Activated CD8-positive, alpha-beta T cell treated with anti-CD3 and anti-CD28 coated beads, Interleukin-2, amount 10 ng/mL, durations not matched to agents 7 days and 5 days (primary cell): ENCODE measurements at regions not wholly inside any gene's neighbourhood (a gene's known extent, or its start where the extent isn't known, plus 50 kb on each side); places are given as distances from the start of the nearest gene placed in this dataset.

Experiments
- ATAC-seq: fragments of 150-1000 bp; cut with Tn5 transposase; one replicate; pipeline ENCODE4 v1.10.0; 2021; ENCODE audit warnings: moderate library complexity
- CTCF ChIA-PET: fragments of 350-600 bp; sonication (Branson Sonifier 250); formaldehyde crosslinking; loops from one replicate; lab custom pipeline; 2021; ENCODE audit warnings: antibody characterized with exemption; lab: Charles Lee
- POLR2A ChIA-PET: fragments of 350-600 bp; sonication (Branson Sonifier 250); formaldehyde crosslinking; loops from one replicate; lab custom pipeline; 2021; ENCODE audit warnings: antibody characterized with exemption; lab: Charles Lee
- DNase-seq: peaks from one replicate; pipeline ENCODE4 v3.0.0-alpha.2; 2020
- H3K27ac Mint-ChIP-seq: one replicate; pipeline ENCODE4 v1.8.0; 2021; ENCODE audit warnings: mild to moderate bottlenecking, mixed read lengths
- H3K27me3 Mint-ChIP-seq: one replicate; pipeline ENCODE4 v1.8.0; 2021; ENCODE audit warnings: low read depth, mixed read lengths
- H3K36me3 Mint-ChIP-seq: one replicate; pipeline ENCODE4 v1.8.0; 2021; ENCODE audit warnings: low read depth, mixed read lengths
- H3K4me1 Mint-ChIP-seq: one replicate; pipeline ENCODE4 v1.8.0; 2021; ENCODE audit warnings: low read depth, mixed read lengths
- H3K4me3 Mint-ChIP-seq: one replicate; pipeline ENCODE4 v1.8.0; 2021; ENCODE audit warnings: mild to moderate bottlenecking, mixed read lengths
- H3K9me3 Mint-ChIP-seq: one replicate; pipeline ENCODE4 v1.8.0; 2022; ENCODE audit warnings: mixed read lengths; ENCODE audit not compliant: insufficient read depth

DNA sequence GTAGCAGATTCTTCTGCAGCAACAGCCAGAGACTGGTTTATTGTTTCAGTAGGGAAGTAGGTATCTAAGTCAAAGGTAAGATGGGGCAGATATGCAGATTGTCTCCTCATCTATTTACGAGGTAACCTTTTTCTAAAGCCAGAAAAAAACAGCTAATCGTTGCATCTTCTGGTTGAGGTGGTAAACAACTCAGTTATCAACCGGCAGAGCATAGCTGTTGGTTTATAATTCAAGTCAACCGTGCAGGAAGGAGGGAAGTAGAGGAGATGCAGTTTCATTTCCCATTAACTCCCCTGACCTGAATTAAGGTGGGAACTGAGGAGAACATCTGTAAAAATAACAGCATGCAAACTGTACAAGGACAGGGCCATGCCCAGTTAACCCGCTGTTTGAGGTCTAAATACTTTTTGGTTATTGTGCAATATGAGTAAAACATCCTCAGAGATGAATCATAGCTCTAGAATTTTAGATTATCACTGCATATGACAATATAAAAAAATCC lies 156.5 kb upstream of the ITGB1 start:
- no peak overlapping the region for H3K4me3 Mint-ChIP-seq

DNA sequence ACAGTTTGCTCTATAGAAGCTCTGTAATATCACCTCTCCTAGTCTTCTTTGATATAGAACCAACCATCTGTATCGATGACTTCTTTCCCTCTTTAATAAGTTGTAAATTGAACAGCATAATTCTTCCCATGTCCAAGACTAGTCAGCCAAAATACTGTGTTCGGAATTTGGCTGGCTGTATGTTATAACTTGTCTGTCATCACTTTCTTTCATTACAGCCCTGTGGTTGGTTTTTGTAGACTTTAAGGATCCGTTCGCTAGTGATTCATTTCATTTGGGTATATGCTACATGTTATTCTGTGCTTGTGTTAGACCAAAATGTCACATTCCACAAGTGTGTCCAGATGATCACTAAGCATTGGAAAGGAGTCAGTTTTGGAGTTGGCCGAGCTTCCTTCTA lies 155.4 kb upstream of the ITGB1 start:
- H3K4me1 Mint-ChIP-seq: peaks cover 45% of the 10 kb centered on the region

More for the DNA sequence above, 156.5 kb upstream of the ITGB1 start:
- ATAC-seq (no peak), DNase-seq (no peak)
- Mint-ChIP-seq H3K27ac (peak overlapping the region; percentile 8), H3K9me3 (no peaks in the 10 kb centered on the region), H3K36me3 (peaks cover 7% of the 10 kb centered on the region), H3K4me1 (peaks cover 45% of the 10 kb centered on the region), H3K27me3 (peaks cover 3% of the 10 kb centered on the region)
- POLR2A ChIA-PET: no interaction called here
- CTCF ChIA-PET: interaction anchor here (1.0 to 3.3 kb wide), 4 partner anchors 17 to 105 kb away, joined by 3 to 14 read pairs (median 6); no protein-coding TSS in a partner anchor

DNA sequence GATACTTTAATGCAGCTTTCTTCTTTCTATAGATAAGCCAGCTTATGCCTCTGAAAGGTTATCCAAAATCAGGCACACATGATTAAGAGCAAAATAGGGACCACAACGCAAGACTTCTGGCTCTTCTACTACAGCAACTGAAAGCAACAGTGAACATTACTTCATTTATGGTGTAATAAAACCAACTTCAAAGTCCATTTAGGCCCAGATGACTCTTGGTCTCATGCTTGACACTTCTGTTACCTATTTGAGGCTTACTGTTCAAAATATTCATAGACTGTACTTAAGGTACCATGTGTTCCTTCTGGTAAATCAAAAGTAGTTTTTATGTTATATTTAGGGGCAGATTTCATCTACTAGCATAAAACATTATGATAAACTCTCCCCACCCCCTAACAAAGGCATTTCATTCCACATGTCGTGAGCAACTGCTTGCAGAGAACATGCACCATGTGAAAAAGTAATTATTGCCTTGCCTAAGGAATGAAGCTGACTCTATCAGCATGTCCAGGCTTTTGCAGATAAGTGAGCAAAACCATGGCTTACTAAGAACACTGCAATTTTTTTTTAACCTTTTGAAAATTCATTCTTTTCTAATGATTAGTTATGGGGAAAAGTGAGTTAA lies 154.9 kb upstream of the ITGB1 start:
- Mint-ChIP-seq H3K27me3 (peaks cover 5% of the 10 kb centered on the region), H3K9me3 (no peaks in the 10 kb centered on the region), H3K4me3 (no peak overlapping the region), H3K4me1 (peaks cover 42% of the 10 kb centered on the region), H3K27ac (no peak overlapping the region), H3K36me3 (peaks cover 7% of the 10 kb centered on the region)
- ATAC-seq: no peak
- ChIA-PET CTCF (no interaction called here), POLR2A (no interaction called here)
- no peak for DNase-seq

More for the DNA sequence above, 155.4 kb upstream of the ITGB1 start:
- Mint-ChIP-seq H3K27ac (no peak overlapping the region), H3K9me3 (no peaks in the 10 kb centered on the region), H3K36me3 (peaks cover 7% of the 10 kb centered on the region), H3K27me3 (peaks cover 4% of the 10 kb centered on the region), H3K4me3 (no peak overlapping the region)
- CTCF ChIA-PET: no interaction called here
- DNase-seq (no peak), ATAC-seq (no peak)
- POLR2A ChIA-PET: no interaction called here

DNA sequence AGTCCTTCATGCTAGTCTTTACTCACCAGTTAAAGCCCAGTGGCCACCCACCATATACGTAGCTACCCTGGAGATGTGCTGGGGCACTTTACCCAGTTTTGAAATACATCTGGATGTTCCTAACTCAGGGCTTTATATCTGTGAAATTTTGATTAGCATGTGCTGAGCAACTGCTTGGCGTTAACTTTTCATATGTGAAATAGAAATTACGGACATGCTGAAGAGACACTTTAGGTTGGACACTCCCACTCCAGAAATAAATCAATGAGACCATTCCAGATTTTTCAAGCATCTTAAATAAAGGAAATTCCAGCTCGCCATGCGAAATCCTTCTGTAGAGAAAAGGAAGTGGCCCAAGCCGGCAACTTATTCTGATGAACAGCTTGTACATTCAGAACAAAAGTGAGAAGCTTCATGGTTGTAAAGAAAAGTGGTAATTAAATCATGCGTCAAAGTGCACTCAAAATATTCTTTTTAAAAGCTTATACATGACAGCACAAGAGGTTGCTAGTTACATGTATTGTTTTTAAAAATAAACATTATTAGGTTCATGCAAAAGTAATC lies 153.5 kb upstream of the ITGB1 start:
- ATAC-seq: no peak
- Mint-ChIP-seq H3K9me3 (no peaks in the 10 kb centered on the region), H3K36me3 (no peaks in the 10 kb centered on the region), H3K27me3 (peaks cover 8% of the 10 kb centered on the region), H3K4me1 (peaks cover 29% of the 10 kb centered on the region), H3K27ac (no peak overlapping the region), H3K4me3 (no peak overlapping the region)
- ChIA-PET POLR2A (no interaction called here), CTCF (interaction anchor here (0.7 to 1.2 kb wide), 3 partner anchors 82 to 103 kb away, joined by 3 read pairs; no protein-coding TSS in a partner anchor)
- no peak for DNase-seq

DNA sequence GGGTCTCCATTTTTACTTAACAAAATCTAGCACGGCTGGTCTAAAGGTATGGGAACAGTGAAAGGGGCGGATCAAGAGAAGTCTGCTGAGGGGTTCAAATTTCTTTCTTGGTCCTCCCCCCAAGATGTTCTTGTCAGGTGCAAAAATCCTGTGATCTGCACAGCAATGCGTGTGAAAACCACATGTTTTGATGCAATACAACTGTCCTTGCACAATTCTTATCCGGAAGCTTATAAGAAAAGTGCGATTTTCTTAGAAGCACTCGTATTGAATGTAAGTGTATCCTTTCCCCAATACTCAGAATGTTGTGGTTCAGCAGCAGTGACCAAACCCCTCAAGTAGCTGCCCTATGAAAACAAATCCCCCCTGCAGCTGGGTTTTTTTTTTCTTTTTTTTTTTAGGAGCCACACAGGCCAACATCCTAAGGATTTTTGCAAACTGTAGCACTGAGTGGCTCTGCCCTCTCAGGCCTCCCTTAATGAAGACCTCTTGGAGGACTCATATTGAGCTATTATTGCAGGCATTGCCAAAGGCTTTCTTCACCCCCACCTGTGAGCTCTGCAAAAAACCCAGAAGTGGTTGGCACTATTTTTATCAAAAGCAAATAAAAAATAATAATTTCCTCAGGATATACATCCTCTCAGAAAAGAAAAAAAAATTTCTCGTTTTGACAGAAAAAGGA lies 151.9 kb upstream of the ITGB1 start:
- DNase-seq (no peak), ATAC-seq (peak; percentile 27)
- Mint-ChIP-seq H3K27ac (peak overlapping the region; percentile 52), H3K4me3 (no peak overlapping the region), H3K27me3 (peaks cover 8% of the 10 kb centered on the region), H3K36me3 (no peaks in the 10 kb centered on the region), H3K9me3 (no peaks in the 10 kb centered on the region), H3K4me1 (peaks cover 22% of the 10 kb centered on the region)
- CTCF ChIA-PET: interaction anchor here (1.0 to 1.4 kb wide), 3 partner anchors 9 to 44 kb away, joined by 3 to 4 read pairs (median 3); no protein-coding TSS in a partner anchor
- POLR2A ChIA-PET: interaction anchor here (1.5 kb wide), 1 partner anchor 8 kb away, joined by 5 read pairs; no protein-coding TSS in a partner anchor

DNA sequence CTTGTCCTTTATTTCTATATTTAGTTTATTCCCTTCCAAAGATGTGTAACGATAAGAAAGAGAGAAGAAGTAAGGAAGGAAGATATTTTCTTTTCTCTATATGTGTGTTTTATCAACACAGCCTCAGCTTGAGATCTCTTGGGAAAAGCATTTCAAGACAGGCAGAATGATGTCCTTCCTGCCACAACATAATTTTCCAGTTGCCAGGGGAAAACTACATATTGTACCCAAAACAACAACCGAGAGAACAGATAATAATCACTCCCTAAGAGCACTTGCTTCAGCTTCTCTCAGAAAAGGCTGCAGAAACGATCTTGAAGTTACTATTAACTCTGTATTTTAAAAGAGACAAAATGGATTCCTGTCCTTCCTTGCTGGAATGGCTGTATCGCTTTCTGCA lies 151.4 kb upstream of the ITGB1 start:
- POLR2A ChIA-PET: interaction anchor here (1.5 kb wide), 1 partner anchor 8 kb away, joined by 5 read pairs; no protein-coding TSS in a partner anchor
- Mint-ChIP-seq H3K4me1 (peaks cover 16% of the 10 kb centered on the region), H3K36me3 (peaks cover 3% of the 10 kb centered on the region), H3K9me3 (no peaks in the 10 kb centered on the region), H3K27ac (no peak overlapping the region), H3K4me3 (no peak overlapping the region), H3K27me3 (peaks cover 8% of the 10 kb centered on the region)
- no peak for DNase-seq
- ATAC-seq: no peak
- CTCF ChIA-PET: interaction anchor here (1.0 to 1.4 kb wide), 3 partner anchors 14 to 83 kb away, joined by 3 to 4 read pairs (median 3); no protein-coding TSS in a partner anchor

DNA sequence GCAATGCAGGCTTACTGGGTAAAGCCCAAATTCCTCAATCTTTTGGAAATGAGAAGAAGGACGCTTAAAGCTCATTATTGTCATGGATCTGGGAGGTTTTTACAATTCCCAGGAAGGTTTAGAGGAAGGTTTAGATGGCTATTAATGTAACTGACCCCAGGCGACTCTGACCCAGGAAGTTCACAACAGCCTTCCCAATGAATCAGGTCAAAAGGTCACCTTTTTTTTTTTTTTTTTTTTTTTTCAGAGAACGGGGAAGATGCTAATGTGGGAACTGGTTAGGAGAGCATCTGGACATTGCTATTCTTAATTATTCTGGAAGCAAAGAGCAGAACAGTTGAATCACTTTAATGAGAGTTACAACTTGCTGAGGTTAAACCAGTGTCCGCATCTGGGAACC lies 149.9 kb upstream of the ITGB1 start:
- H3K4me1 Mint-ChIP-seq: peaks cover 16% of the 10 kb centered on the region
- H3K27me3 Mint-ChIP-seq: peaks cover 8% of the 10 kb centered on the region
- no peak overlapping the region for H3K4me3 Mint-ChIP-seq
- no peak overlapping the region for H3K27ac Mint-ChIP-seq
- ATAC-seq (no peak), DNase-seq (no peak)
- CTCF ChIA-PET: no interaction called here
- POLR2A ChIA-PET: no interaction called here
- H3K9me3 Mint-ChIP-seq: peaks cover 7% of the 10 kb centered on the region
- H3K36me3 Mint-ChIP-seq: peaks cover 3% of the 10 kb centered on the region

DNA sequence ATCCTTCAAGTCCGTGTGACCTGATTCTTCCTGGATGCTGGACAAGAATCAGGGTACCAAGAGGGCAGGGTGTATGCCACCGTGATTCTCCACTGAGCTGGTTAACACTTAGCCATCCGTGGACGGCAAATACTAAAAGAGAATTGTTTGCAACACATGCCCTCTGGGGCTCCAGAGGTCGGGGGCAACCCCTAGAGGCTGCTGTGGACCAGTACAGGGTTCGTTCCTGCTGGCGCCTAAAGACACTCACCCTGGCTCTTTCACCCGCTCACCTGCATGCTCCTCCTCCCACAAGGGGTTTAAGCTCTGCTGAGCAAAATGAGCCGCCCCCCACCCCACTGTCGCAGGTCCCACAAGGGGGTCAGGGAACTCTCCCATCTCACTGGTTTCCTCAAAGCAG lies 148.7 kb upstream of the ITGB1 start:
- Mint-ChIP-seq H3K36me3 (peaks cover 3% of the 10 kb centered on the region), H3K9me3 (peaks cover 9% of the 10 kb centered on the region), H3K27ac (no peak overlapping the region), H3K4me3 (no peak overlapping the region), H3K4me1 (peaks cover 12% of the 10 kb centered on the region), H3K27me3 (peaks cover 8% of the 10 kb centered on the region)
- ChIA-PET CTCF (no interaction called here), POLR2A (no interaction called here)
- DNase-seq: no peak
- no peak for ATAC-seq

DNA sequence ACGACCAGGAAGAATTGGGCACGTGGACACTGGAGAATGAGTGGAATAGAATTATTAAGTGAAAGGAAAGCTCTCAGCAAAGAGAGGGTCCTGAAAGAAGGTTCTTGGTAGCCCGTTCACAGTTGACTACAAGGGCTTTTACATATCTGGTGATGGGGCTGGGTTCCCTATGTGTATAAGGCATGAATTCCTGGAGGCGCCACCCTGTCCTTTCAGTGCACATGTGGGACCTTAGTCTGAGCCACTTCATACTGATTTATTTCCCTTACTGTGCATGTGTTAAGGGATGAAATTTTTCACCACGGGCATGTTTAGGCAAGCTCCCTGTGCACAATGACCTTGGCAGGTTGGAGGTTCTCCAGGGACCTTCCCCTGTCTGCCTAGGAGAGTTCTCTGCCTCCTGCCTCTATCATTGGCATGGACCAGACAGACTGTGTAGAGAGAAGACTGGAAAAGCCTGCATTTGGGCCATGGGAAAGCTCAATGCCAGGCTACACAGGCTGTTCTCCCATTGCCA lies 145.9 kb upstream of the ITGB1 start:
- CTCF ChIA-PET: interaction anchor here (1.0 to 1.7 kb wide), 4 partner anchors 13 to 95 kb away, joined by 3 to 7 read pairs (median 4); no protein-coding TSS in a partner anchor
- DNase-seq (no peak), ATAC-seq (no peak)
- peaks cover 14% of the 10 kb centered on the region for H3K4me1 Mint-ChIP-seq
- peaks cover 5% of the 10 kb centered on the region for H3K27me3 Mint-ChIP-seq
- no peak overlapping the region for H3K27ac Mint-ChIP-seq
- H3K9me3 Mint-ChIP-seq: peaks cover 9% of the 10 kb centered on the region
- no peak overlapping the region for H3K4me3 Mint-ChIP-seq
- POLR2A ChIA-PET: interaction anchor here (0.7 kb wide), 1 partner anchor 49 kb away, joined by 3 read pairs; no protein-coding TSS in a partner anchor
- H3K36me3 Mint-ChIP-seq: peaks cover 3% of the 10 kb centered on the region

DNA sequence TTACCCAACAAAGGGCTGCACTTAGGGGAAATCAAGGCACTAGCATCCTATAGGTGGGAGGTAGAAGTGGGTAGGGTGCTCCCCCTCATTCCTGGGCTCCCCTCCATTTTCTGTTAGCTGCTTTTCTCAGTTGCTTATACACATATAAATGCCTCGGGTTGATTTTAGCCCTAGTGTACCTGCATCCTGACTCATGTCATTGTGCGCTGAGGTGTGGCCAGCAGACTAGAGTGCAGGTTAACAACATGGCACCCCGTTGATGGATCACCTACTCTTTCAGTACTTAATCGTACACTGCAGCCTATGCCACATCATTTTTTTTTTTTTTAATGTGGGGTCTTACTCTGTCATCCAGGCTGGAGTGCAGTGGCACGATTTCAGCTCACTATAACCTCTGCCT lies 144.0 kb upstream of the ITGB1 start:
- Mint-ChIP-seq H3K27ac (no peak overlapping the region), H3K4me1 (peaks cover 17% of the 10 kb centered on the region), H3K4me3 (no peak overlapping the region), H3K36me3 (peaks cover 3% of the 10 kb centered on the region), H3K9me3 (peaks cover 9% of the 10 kb centered on the region), H3K27me3 (no peaks in the 10 kb centered on the region)
- ChIA-PET CTCF (interaction anchor here (3.0 kb wide), 1 partner anchor 14 kb away, joined by 9 read pairs; no protein-coding TSS in a partner anchor), POLR2A (interaction anchor here (1.2 kb wide), 1 partner anchor 8 kb away, joined by 5 read pairs; no protein-coding TSS in a partner anchor)
- DNase-seq (no peak), ATAC-seq (no peak)

DNA sequence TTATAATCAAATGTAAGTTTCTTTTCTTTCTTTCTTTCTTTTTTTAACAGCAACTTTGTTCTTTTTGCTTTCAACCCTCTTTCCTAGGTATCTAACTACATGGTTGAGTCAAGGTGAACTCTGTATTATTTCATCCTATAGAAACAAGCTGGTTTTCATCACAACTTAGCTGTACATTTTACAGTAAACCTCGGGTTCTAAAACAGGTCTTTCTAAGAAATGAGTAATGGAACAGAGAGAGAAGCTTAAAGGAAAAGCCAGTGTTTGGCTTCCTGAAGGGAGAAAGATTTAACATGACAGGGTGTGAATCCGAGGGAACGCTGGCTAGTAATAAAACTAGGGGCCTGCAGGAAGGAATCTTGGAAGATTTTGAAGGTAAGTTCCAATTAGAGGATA lies 143.4 kb upstream of the ITGB1 start:
- Mint-ChIP-seq H3K9me3 (peaks cover 9% of the 10 kb centered on the region), H3K27ac (peak overlapping the region; percentile 50), H3K36me3 (peaks cover 3% of the 10 kb centered on the region), H3K27me3 (no peaks in the 10 kb centered on the region), H3K4me1 (peaks cover 17% of the 10 kb centered on the region), H3K4me3 (no peak overlapping the region)
- CTCF ChIA-PET: interaction anchor here (3.0 kb wide), 1 partner anchor 15 kb away, joined by 9 read pairs; no protein-coding TSS in a partner anchor
- ATAC-seq (no peak), DNase-seq (no peak)
- POLR2A ChIA-PET: interaction anchor here (1.2 kb wide), 1 partner anchor 8 kb away, joined by 5 read pairs; no protein-coding TSS in a partner anchor
